A673 (cell line): ENCODE measurements at regions not wholly inside any gene's neighbourhood (a gene's known extent, or its start where the extent isn't known, plus 50 kb on each side); places are given as distances from the start of the nearest gene placed in this dataset.

Experiments
- BruUV-seq: library from RNA; stranded (reverse); fragments of 400-500 nt; replicated peaks from 2 replicates; lab custom pipeline; 2021; lab: Mats Ljungman, UMichigan
- CTCF ChIA-PET: fragments of 300-600 bp; sonication (Branson Sonifier 250); formaldehyde crosslinking; loops from one replicate; lab custom pipeline; 2022; ENCODE audit warnings: antibody characterized with exemption; lab: Charles Lee
- POLR2A ChIA-PET: fragments of 300-600 bp; sonication (Branson Sonifier 250); formaldehyde crosslinking; loops from one replicate; lab custom pipeline; 2022; ENCODE audit warnings: antibody characterized with exemption; ENCODE audit not compliant: low non-redundant PET; lab: Charles Lee
- DNase-seq: peaks from one replicate; pipeline ENCODE4 v3.0.0-alpha.2; 2015; ENCODE audit warnings: low spot score
- H3K27ac ChIP-seq: fragments of 200-600 bp; sonication (generic); 2 replicates; pipeline ENCODE4 v1.5.1; 2016; ENCODE audit warnings: mixed run types, low read depth, mild to moderate bottlenecking, mixed read lengths, antibody characterized with exemption, low read length; ENCODE audit not compliant: poor library complexity, severe bottlenecking
- H3K27me3 ChIP-seq: fragments of 200-600 bp; sonication (generic); replicated peaks from 2 replicates; pipeline ENCODE4 v1.6.1; 2017; ENCODE audit warnings: mixed run types, low read depth, mild to moderate bottlenecking, mixed read lengths, antibody characterized with exemption, low read length; ENCODE audit not compliant: insufficient read depth, poor library complexity
- H3K36me3 ChIP-seq: fragments of 200-600 bp; sonication (generic); 2 replicates; pipeline ENCODE4 v1.6.1; 2016; ENCODE audit warnings: mixed run types, mild to moderate bottlenecking, mixed read lengths, antibody characterized with exemption, low read length; ENCODE audit not compliant: insufficient read depth, poor library complexity, severe bottlenecking
- H3K4me1 ChIP-seq: fragments of 200-600 bp; sonication (generic); 2 replicates; pipeline ENCODE4 v1.6.1; 2017; ENCODE audit warnings: mixed run types, mild to moderate bottlenecking, mixed read lengths, antibody characterized with exemption, low read length; ENCODE audit not compliant: insufficient read depth, poor library complexity, severe bottlenecking
- H3K4me3 ChIP-seq: fragments of 200-600 bp; sonication (generic); 2 replicates; pipeline ENCODE4 v1.5.1; 2016; ENCODE audit warnings: low read depth, mixed run types, mild to moderate bottlenecking, mixed read lengths, low read length; ENCODE audit not compliant: poor library complexity, severe bottlenecking
- H3K9me3 ChIP-seq: fragments of 200-600 bp; sonication (generic); 2 replicates; pipeline ENCODE4 v1.6.1; 2016; ENCODE audit warnings: mixed run types, low read depth, mild to moderate bottlenecking, mixed read lengths, antibody characterized with exemption, low read length; ENCODE audit not compliant: poor library complexity, severe bottlenecking
- EZH2 ChIP-seq: fragments of 200-600 bp; sonication (generic); IDR thresholded peaks from 2 replicates; pipeline ENCODE4 v1.6.1; 2017; ENCODE audit warnings: borderline replicate concordance, low read depth, mild to moderate bottlenecking, mixed read lengths, antibody characterized with exemption, low read length; ENCODE audit not compliant: poor library complexity, severe bottlenecking
- intact Hi-C: fragments of 100-400 bp; cut with micrococcal nuclease; formaldehyde crosslinking; loops from one replicate; pipeline ENCODE4 v1.10.0; 2022; ENCODE audit not compliant: unreplicated experiment
- TF ChIP-seq, protein P1 (sequence below): fragments of 300-800, 200-600 bp; sonication (generic); conservative IDR thresholded peaks from 2 replicates; pipeline ENCODE4 v1.5.1; 2017; ENCODE audit warnings: low read depth, mild to moderate bottlenecking, antibody characterized with exemption, low read length, moderate library complexity, mixed read lengths

DNA sequence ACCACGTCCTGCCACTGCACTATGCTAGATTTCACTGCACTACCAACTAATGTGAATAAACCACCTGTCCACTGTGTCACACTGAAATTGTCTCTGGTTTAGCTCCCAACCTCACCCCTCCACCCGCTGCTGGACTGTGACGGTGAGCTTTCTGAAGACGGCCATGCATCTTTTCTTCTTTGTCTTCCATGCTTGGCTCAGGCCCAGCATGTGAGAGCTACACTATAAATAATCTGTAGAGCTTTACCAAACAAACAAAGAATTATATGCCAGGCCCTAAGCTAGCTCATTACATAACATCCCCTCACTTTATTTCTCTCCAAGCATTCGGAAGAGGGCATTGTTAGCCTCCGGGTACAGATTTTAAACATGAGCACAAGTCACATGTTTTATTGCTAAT, 633.2 kb downstream of the TNS3 start:
- intact Hi-C loops: no loop called here
- no peak overlapping the region for H3K4me3 ChIP-seq
- ChIA-PET POLR2A (no interaction called here), CTCF (no interaction called here)
- no peak overlapping the region for H3K27ac ChIP-seq
- DNase-seq: no peak
- H3K9me3 ChIP-seq: no peaks in the 10 kb centered on the region
- H3K4me1 ChIP-seq: no peaks in the 10 kb centered on the region
- no peaks in the 10 kb centered on the region for H3K36me3 ChIP-seq
- BruUV-seq: no TSS peak
- H3K27me3 ChIP-seq: no peaks in the 10 kb centered on the region
- TF ChIP-seq EZH2: no peak
- TF ChIP-seq, protein P1, sequence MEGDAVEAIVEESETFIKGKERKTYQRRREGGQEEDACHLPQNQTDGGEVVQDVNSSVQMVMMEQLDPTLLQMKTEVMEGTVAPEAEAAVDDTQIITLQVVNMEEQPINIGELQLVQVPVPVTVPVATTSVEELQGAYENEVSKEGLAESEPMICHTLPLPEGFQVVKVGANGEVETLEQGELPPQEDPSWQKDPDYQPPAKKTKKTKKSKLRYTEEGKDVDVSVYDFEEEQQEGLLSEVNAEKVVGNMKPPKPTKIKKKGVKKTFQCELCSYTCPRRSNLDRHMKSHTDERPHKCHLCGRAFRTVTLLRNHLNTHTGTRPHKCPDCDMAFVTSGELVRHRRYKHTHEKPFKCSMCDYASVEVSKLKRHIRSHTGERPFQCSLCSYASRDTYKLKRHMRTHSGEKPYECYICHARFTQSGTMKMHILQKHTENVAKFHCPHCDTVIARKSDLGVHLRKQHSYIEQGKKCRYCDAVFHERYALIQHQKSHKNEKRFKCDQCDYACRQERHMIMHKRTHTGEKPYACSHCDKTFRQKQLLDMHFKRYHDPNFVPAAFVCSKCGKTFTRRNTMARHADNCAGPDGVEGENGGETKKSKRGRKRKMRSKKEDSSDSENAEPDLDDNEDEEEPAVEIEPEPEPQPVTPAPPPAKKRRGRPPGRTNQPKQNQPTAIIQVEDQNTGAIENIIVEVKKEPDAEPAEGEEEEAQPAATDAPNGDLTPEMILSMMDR: no peak

DNA sequence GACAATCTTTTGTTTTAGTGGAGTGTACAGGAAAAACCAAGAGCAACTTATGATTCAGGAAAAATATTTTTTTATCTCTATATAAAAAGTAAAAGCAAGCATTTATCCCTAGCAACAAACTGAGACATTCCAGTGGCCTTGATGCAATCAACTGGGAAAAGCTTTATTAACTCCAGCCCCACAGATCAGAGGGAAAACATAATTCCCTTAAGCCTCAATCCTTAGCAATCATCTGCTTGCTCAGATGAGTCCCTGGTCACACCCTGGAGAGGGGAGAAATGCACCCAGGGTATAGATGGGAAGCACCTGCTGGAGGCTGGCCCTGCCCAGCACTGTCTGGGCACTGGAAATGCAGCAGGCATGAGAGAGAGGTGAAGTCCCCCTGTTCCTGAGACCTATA, 636.6 kb downstream of the TNS3 start:
- H3K9me3 ChIP-seq: no peaks in the 10 kb centered on the region
- DNase-seq: no peak
- H3K4me3 ChIP-seq: no peak overlapping the region
- TF ChIP-seq, protein P1: no peak
- no peak for TF ChIP-seq EZH2
- H3K36me3 ChIP-seq: no peaks in the 10 kb centered on the region
- ChIA-PET CTCF (no interaction called here), POLR2A (no interaction called here)
- intact Hi-C loops: no loop called here
- H3K27ac ChIP-seq: no peak overlapping the region
- no peaks in the 10 kb centered on the region for H3K4me1 ChIP-seq
- no peaks in the 10 kb centered on the region for H3K27me3 ChIP-seq
- no TSS peak for BruUV-seq

DNA sequence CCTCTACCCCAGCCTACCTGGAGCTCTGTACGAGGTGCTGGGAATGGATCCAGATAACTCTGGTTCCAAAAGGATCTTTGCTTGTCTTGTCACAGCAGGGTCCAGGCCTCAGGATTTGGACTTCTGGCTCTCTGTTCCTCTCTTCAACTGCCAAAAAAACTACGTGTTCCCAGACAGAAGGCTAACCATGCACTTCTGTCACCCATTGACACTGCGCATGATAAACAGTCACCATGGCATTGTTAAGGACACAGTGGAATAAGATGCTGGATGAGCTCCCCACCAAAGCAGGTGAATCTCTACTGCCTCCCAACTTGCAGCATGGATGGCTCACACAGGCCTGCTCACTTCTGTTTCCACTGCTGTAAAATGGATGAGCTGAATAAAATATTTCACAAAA, 637.9 kb downstream of the TNS3 start:
- POLR2A ChIA-PET: no interaction called here
- no TSS peak for BruUV-seq

More for the DNA sequence above, 637.9 kb downstream of the TNS3 start:
- Histone ChIP-seq H3K4me3 (no peak overlapping the region), H3K9me3 (no peaks in the 10 kb centered on the region), H3K27me3 (no peaks in the 10 kb centered on the region), H3K36me3 (no peaks in the 10 kb centered on the region), H3K27ac (no peak overlapping the region), H3K4me1 (no peaks in the 10 kb centered on the region)
- no peak for DNase-seq
- CTCF ChIA-PET: no interaction called here
- TF ChIP-seq, protein P1: no peak
- intact Hi-C loops: no loop called here
